OCI-LY7 (cell line): ENCODE measurements at regions not wholly inside any gene's neighbourhood (a gene's known extent, or its start where the extent isn't known, plus 50 kb on each side); places are given as distances from the start of the nearest gene placed in this dataset.

ENCODE experiments used
- EZH2phosphoT487 ChIP-seq: fragments of 200-600 bp; sonication (generic); IDR thresholded peaks from 2 replicates; pipeline ENCODE4 v1.6.1; 2018; ENCODE audit warnings: low read depth, borderline replicate concordance, mild to moderate bottlenecking, mixed run types, antibody characterized with exemption, low read length, moderate library complexity, mixed read lengths
- TF ChIP-seq, protein P1 (sequence below): fragments of 200-600 bp; sonication (generic); conservative IDR thresholded peaks from 2 replicates; pipeline ENCODE4 v1.5.1; 2014; ENCODE audit warnings: mild to moderate bottlenecking, antibody characterized with exemption, low read length, moderate library complexity, mixed read lengths

DNA sequence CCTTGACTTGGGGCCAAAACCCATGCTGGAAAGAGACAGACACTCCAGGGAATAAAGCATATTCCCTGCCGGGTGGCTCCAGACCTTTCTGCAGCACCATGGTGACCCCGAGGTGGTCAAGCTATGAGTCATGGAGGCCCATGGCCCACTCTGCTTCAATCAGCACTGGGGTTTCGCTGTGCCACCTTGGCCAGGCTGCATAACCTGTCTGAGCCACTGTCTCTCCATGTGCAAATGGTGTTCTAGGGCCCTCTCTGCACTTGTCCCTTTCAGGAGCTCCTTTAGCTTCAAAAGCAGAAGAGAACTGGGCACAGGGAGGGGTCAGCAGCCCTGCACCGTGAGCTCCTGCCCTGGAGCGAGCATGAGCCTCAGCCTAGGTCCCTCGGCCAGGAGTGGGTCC is 410.1 kb downstream of the SHANK2 start:
- TF ChIP-seq, protein P1, sequence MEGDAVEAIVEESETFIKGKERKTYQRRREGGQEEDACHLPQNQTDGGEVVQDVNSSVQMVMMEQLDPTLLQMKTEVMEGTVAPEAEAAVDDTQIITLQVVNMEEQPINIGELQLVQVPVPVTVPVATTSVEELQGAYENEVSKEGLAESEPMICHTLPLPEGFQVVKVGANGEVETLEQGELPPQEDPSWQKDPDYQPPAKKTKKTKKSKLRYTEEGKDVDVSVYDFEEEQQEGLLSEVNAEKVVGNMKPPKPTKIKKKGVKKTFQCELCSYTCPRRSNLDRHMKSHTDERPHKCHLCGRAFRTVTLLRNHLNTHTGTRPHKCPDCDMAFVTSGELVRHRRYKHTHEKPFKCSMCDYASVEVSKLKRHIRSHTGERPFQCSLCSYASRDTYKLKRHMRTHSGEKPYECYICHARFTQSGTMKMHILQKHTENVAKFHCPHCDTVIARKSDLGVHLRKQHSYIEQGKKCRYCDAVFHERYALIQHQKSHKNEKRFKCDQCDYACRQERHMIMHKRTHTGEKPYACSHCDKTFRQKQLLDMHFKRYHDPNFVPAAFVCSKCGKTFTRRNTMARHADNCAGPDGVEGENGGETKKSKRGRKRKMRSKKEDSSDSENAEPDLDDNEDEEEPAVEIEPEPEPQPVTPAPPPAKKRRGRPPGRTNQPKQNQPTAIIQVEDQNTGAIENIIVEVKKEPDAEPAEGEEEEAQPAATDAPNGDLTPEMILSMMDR: no peak
- no peak for TF ChIP-seq EZH2phosphoT487
